Keratinocyte (primary cell): ENCODE measurements at regions not wholly inside any gene's neighbourhood (a gene's known extent, or its start where the extent isn't known, plus 50 kb on each side); places are given as distances from the start of the nearest gene placed in this dataset.
"Not testable (repeated sequence)": the region's sequence is repeated elsewhere in the genome, so short reads cannot be mapped to it uniquely, and the experiment has no call there.

Experiments used
- DNase-seq: peaks from one replicate; pipeline ENCODE4 v3.0.0-alpha.2; 2011; ENCODE audit warnings: low read depth, missing footprints, low spot score
- FAIRE-seq: peaks from 2 replicates; lab custom pipeline; 2011; peaks lifted over from hg19 to GRCh38; lab: Jason Lieb, UNC
- H2AFZ ChIP-seq: 2 replicates; pipeline ENCODE4 v1.6.0; 2012; ENCODE audit warnings: low read length, control low read depth, inconsistent platforms; ENCODE audit not compliant: control insufficient read depth
- H3K27ac ChIP-seq: 2 replicates; pipeline ENCODE4 v1.5.1; 2011; ENCODE audit warnings: low read length; ENCODE audit not compliant: control insufficient read depth, insufficient read depth
- H3K27me3 ChIP-seq: 3 replicates; pipeline ENCODE4 v1.6.0; 2011; ENCODE audit warnings: low read length; ENCODE audit not compliant: control insufficient read depth, insufficient read depth; ENCODE audit errors: extremely low read depth
- H3K36me3 ChIP-seq, 2 experiments: 2 replicates in 1 of 2; 3 replicates in 1 of 2; pipeline ENCODE4 v1.5.1; 2011; ENCODE audit warnings: low read length in 2 of 2, mild to moderate bottlenecking in 1 of 2; ENCODE audit not compliant: control insufficient read depth in 2 of 2, insufficient read depth in 2 of 2; ENCODE audit errors: extremely low read depth in 1 of 2
- H3K4me1 ChIP-seq: 3 replicates; pipeline ENCODE4 v1.5.1; 2011; ENCODE audit warnings: low read length; ENCODE audit not compliant: control insufficient read depth, insufficient read depth; ENCODE audit errors: extremely low read depth
- H3K4me2 ChIP-seq: 3 replicates; pipeline ENCODE4 v1.6.0; 2011; ENCODE audit warnings: low read depth, low read length; ENCODE audit not compliant: control insufficient read depth, insufficient read depth; ENCODE audit errors: extremely low read depth
- H3K4me3 ChIP-seq, 3 experiments: fragments of 200-600 bp in 1 of 3; sonication (generic) in 1 of 3; 2 replicates in 2 of 3; 3 replicates in 1 of 3; pipeline ENCODE4 v1.5.1; 2011 to 2016; ENCODE audit warnings: low read length in 3 of 3, mild to moderate bottlenecking in 3 of 3, control low read depth in 2 of 3, inconsistent platforms in 1 of 3, low read depth in 1 of 3, mixed read lengths in 1 of 3, mixed run types in 1 of 3, moderate library complexity in 1 of 3; ENCODE audit not compliant: control insufficient read depth in 2 of 3, insufficient read depth in 2 of 3; ENCODE audit errors: extremely low read depth in 1 of 3
- H3K79me2 ChIP-seq: 2 replicates; pipeline ENCODE4 v1.6.0; 2012; ENCODE audit warnings: low read length; ENCODE audit not compliant: control insufficient read depth, insufficient read depth
- H3K9ac ChIP-seq: 3 replicates; pipeline ENCODE4 v1.6.0; 2011; ENCODE audit warnings: low read length; ENCODE audit not compliant: control insufficient read depth, insufficient read depth; ENCODE audit errors: extremely low read depth
- H3K9me1 ChIP-seq: 3 replicates; pipeline ENCODE4 v1.6.0; 2011; ENCODE audit warnings: low read length; ENCODE audit not compliant: control insufficient read depth, insufficient read depth; ENCODE audit errors: extremely low read depth
- H3K9me3 ChIP-seq: 2 replicates; pipeline ENCODE4 v1.5.1; 2012; ENCODE audit warnings: low read depth, low read length; ENCODE audit not compliant: control insufficient read depth
- H4K20me1 ChIP-seq: 3 replicates; pipeline ENCODE4 v1.6.0; 2011; ENCODE audit warnings: low read length; ENCODE audit not compliant: control insufficient read depth, insufficient read depth; ENCODE audit errors: extremely low read depth
- dilution Hi-C: fragments of 300-500 bp; cut with MboI; formaldehyde crosslinking; loops from one replicate; pipeline ENCODE4 v1.7.0; 2020; ENCODE audit warnings: low sequenced_read_pairs; ENCODE audit not compliant: extremely low pct_ligation_motif_present

GRCh38 chr1:121021716-121022115 lies 132.1 kb downstream of the PPIAL4A start:
- not testable (repeated sequence) for FAIRE-seq

GRCh38 chr1:121032878-121033494 lies 143.4 kb downstream of the PPIAL4A start:
- FAIRE-seq, DNase-seq, dilution Hi-C loops: not testable (repeated sequence)

More at GRCh38 chr1:121021716-121022115, 132.1 kb downstream of the PPIAL4A start:
- H3K27ac ChIP-seq, dilution Hi-C loops, H3K4me1 ChIP-seq, H3K9me1 ChIP-seq, DNase-seq, H3K4me3 ChIP-seq, H4K20me1 ChIP-seq, H3K79me2 ChIP-seq, H3K27me3 ChIP-seq, H2AFZ ChIP-seq, H3K9ac ChIP-seq, H3K36me3 ChIP-seq, H3K4me2 ChIP-seq, H3K9me3 ChIP-seq: not testable (repeated sequence)

DNA sequence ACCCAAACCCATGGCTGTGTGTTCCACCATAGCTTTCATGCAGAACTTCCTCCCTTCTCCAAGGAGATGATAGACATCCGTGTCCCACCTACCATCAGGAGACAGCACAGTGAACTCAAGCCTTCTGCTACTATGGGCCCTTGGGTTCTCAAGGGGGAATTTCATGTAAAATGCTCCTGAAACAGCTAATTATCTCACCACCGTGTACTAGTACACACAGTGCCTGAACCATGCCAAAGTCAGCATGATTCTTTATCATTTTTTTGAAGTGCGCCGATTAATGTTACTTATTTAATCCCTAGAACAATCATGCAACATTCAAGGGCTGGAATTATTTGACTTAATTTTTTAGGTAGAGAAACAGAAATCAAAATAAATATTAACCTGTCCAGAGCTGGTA lies 147.2 kb downstream of the PPIAL4A start:
- H3K9me1 ChIP-seq, dilution Hi-C loops, FAIRE-seq, H3K79me2 ChIP-seq, H3K4me1 ChIP-seq, H4K20me1 ChIP-seq, H3K4me3 ChIP-seq, H3K27ac ChIP-seq, H3K9me3 ChIP-seq, DNase-seq, H3K4me2 ChIP-seq, H2AFZ ChIP-seq, H3K27me3 ChIP-seq, H3K9ac ChIP-seq, H3K36me3 ChIP-seq: not testable (repeated sequence)

More at GRCh38 chr1:121032878-121033494, 143.4 kb downstream of the PPIAL4A start:
- not testable (repeated sequence) for H3K9me3 ChIP-seq, H3K79me2 ChIP-seq, H3K4me3 ChIP-seq, H3K4me2 ChIP-seq, H3K27me3 ChIP-seq, H3K9me1 ChIP-seq, H4K20me1 ChIP-seq, H3K27ac ChIP-seq, H3K9ac ChIP-seq, H3K36me3 ChIP-seq, H3K4me1 ChIP-seq, H2AFZ ChIP-seq

- dilution Hi-C loops, H3K4me1 ChIP-seq, H3K36me3 ChIP-seq, H3K4me3 ChIP-seq, H3K9me1 ChIP-seq, H4K20me1 ChIP-seq, H3K9ac ChIP-seq, DNase-seq, H2AFZ ChIP-seq, H3K9me3 ChIP-seq, H3K79me2 ChIP-seq, H3K27ac ChIP-seq, FAIRE-seq, H3K27me3 ChIP-seq, H3K4me2 ChIP-seq: not testable (repeated sequence)
These were observed 143.2 kb downstream of the FAM72B start for GRCh38 chr1:121040974-121041373.

- dilution Hi-C loops, FAIRE-seq: not testable (repeated sequence)
These were observed 142.6 kb downstream of the FAM72B start for GRCh38 chr1:121041497-121041896.

More at GRCh38 chr1:121041497-121041896, 142.6 kb downstream of the FAM72B start:
- not testable (repeated sequence) for H3K4me1 ChIP-seq, H3K27me3 ChIP-seq, H4K20me1 ChIP-seq, DNase-seq, H3K4me3 ChIP-seq, H3K9me3 ChIP-seq, H3K36me3 ChIP-seq, H3K27ac ChIP-seq, H3K9ac ChIP-seq, H2AFZ ChIP-seq, H3K79me2 ChIP-seq, H3K9me1 ChIP-seq, H3K4me2 ChIP-seq
